Testis (tissue), 2 donors: ENCODE measurements at regions not wholly inside any gene's neighbourhood (a gene's known extent, or its start where the extent isn't known, plus 50 kb on each side); places are given as distances from the start of the nearest gene placed in this dataset.

Experiments
- POLR2A ChIP-seq: fragments of 450-650 bp; IDR thresholded peaks from one replicate; pipeline ENCODE4 v1.6.1; 2017; ENCODE audit warnings: antibody characterized with exemption, mild to moderate bottlenecking, moderate library complexity
- TF ChIP-seq, protein P1 (sequence below), 3 experiments: fragments of 450-650 bp in 2 of 3; fragments of 200-600 bp in 1 of 3; sonication (generic) in 1 of 3; IDR thresholded peaks; one replicate each; pipeline ENCODE4 v1.5.1; 2016 to 2019; ENCODE audit warnings: antibody characterized with exemption in 3 of 3, mild to moderate bottlenecking in 2 of 3, moderate library complexity in 1 of 3

DNA sequence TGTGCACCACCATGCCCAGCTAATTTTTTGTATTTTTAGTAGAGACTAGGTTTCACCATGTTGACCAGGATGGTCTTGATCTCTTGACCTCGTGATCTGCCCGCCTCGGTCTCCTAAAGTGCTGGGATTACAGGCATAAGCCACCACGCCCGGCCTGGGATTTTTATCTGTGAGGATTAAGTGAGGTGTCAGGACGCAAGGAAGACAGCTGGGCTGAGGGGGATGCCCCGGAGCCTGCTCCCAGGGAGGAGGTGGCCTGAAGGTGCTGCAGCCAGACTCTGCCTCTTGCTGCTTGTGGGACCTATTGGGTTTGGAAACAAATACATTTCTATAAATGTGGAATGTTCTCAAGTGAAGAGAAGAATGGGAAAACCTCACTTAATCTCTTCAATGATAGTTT lies 131.6 kb downstream of the OLFM4 start:
- TF ChIP-seq, protein P1, sequence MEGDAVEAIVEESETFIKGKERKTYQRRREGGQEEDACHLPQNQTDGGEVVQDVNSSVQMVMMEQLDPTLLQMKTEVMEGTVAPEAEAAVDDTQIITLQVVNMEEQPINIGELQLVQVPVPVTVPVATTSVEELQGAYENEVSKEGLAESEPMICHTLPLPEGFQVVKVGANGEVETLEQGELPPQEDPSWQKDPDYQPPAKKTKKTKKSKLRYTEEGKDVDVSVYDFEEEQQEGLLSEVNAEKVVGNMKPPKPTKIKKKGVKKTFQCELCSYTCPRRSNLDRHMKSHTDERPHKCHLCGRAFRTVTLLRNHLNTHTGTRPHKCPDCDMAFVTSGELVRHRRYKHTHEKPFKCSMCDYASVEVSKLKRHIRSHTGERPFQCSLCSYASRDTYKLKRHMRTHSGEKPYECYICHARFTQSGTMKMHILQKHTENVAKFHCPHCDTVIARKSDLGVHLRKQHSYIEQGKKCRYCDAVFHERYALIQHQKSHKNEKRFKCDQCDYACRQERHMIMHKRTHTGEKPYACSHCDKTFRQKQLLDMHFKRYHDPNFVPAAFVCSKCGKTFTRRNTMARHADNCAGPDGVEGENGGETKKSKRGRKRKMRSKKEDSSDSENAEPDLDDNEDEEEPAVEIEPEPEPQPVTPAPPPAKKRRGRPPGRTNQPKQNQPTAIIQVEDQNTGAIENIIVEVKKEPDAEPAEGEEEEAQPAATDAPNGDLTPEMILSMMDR (IDR thresholded peaks at IDR 0.05) = no peak
- no peak for TF ChIP-seq POLR2A
